ENCODE measurements at regions not wholly inside any gene's neighbourhood (a gene's known extent, or its start where the extent isn't known, plus 50 kb on each side); places are given as distances from the start of the nearest gene placed in this dataset.

- TF ChIP-seq ZBTB4 (CRISPR knock-in tag; IDR thresholded peaks at IDR 0.05) (no peak), CBFB (IDR thresholded peaks at IDR 0.05; ENCODE audit: low read depth) (no peak), RCOR1 (conservative IDR thresholded peaks at IDR 0.05; ENCODE audit: low read depth, low read length) (no peak), ZNF217 (IDR thresholded peaks at IDR 0.05) (no peak), ZBTB11 (CRISPR knock-in tag; IDR thresholded peaks at IDR 0.05) (no peak)
Observed at GRCh38 chr15:46701346-46701745, 1016.0 kb upstream of the SEMA6D start (continued).

- DNase-seq (ENCODE audit: low read depth, low spot score) (no peak), ATAC-seq (peak; percentile 33; the same call in 2 of the 3 replicates), FAIRE-seq (no peak)
- Histone ChIP-seq H3K4me3 (no peak overlapping the region), H3K4me2 (ENCODE audit: control insufficient read depth, insufficient read depth) (no peak overlapping the region), H3K9me3 (replicated peaks; ENCODE audit: control insufficient read depth, insufficient read depth, low read length) (no peaks in the 10 kb centered on the region), H3K9ac (ENCODE audit: control insufficient read depth, insufficient read depth, low read length) (no peak overlapping the region), H4K20me1 (ENCODE audit: control insufficient read depth, insufficient read depth) (no peaks in the 10 kb centered on the region), H3K36me3 (ENCODE audit: control insufficient read depth in 2 of 2, insufficient read depth in 2 of 2, low read length in 1 of 2) (no peaks in the 10 kb centered on the region), H3K27me3 (replicated peaks in 1 of 2; ENCODE audit: control insufficient read depth in 2 of 2, insufficient read depth in 2 of 2, low read length in 1 of 2) (no peaks in the 10 kb centered on the region), H3K4me1 (ENCODE audit: control insufficient read depth, insufficient read depth, low read length) (no peaks in the 10 kb centered on the region), H3K27ac (ENCODE audit: control insufficient read depth, insufficient read depth) (no peak overlapping the region), H2AFZ (ENCODE audit: control insufficient read depth, low read depth, low read length) (no peak overlapping the region), H3K79me2 (ENCODE audit: control insufficient read depth, insufficient read depth, low read length) (no peaks in the 10 kb centered on the region)
- WGBS (ENCODE audit: insufficient coverage, insufficient replicate concordance, low lambda C conversion rate, missing lambda C conversion rate): 17% methylated on average over 4 of the region's 4 CpGs
- BruUV-seq (replicated peaks): no TSS peak
- ChIA-PET CTCF (no interaction called here), SMC1A (ENCODE audit: uncharacterized antibody, unreplicated experiment) (interaction anchor here (2.6 to 3.7 kb wide), 2 partner anchors 24 to 32 kb away, joined by 6 to 23 read pairs; no protein-coding TSS in a partner anchor), RAD21 (ENCODE audit: unreplicated experiment) (no interaction called here), POLR2A (no interaction called here)
- in situ Hi-C loops (cut with MboI): no loop called here
- intact Hi-C loops (cut with micrococcal nuclease; ENCODE audit: unreplicated experiment): no loop called here
- TF ChIP-seq E2F4 (IDR thresholded peaks at IDR 0.05; ENCODE audit: low read depth, low read length) (no peak), CHD4 (IDR thresholded peaks at IDR 0.05) (no peak), GATAD2B (conservative IDR thresholded peaks at IDR 0.05; ENCODE audit: low read depth) (no peak), ZNF592 (IDR thresholded peaks at IDR 0.05) (no peak), SPI1 (IDR thresholded peaks at IDR 0.05; ENCODE audit: borderline replicate concordance, insufficient read depth, low read depth, low read length) (no peak), ESRRA (IDR thresholded peaks at IDR 0.05; ENCODE audit: low read length) (no peak), RELA (IDR thresholded peaks at IDR 0.05; ENCODE audit: borderline replicate concordance, partially characterized antibody) (no peak)
Observed at GRCh38 chr15:46701896-46702295, 1015.4 kb upstream of the SEMA6D start.

Data from GM12878 (cell line).